Parathyroid adenoma (tissue), 2 donors: ENCODE measurements at regions not wholly inside any gene's neighbourhood (a gene's known extent, or its start where the extent isn't known, plus 50 kb on each side); places are given as distances from the start of the nearest gene placed in this dataset.

Experiments
- H2AFZ ChIP-seq: fragments of 300-600 bp; sonication (generic); one replicate; pipeline ENCODE4 v1.7.0; 2017; ENCODE audit warnings: antibody characterized with exemption, mild to moderate bottlenecking
- H3K27ac ChIP-seq: fragments of 300-600 bp; sonication (generic); one replicate; pipeline ENCODE4 v1.7.0; 2017
- H3K27me3 ChIP-seq: fragments of 300-600 bp; sonication (generic); one replicate; pipeline ENCODE4 v1.7.0; 2017; ENCODE audit warnings: low read length; ENCODE audit not compliant: control insufficient read depth, insufficient read depth
- H3K36me3 ChIP-seq: fragments of 300-600 bp; sonication (generic); one replicate; pipeline ENCODE4 v1.7.0; 2017; ENCODE audit warnings: low read length; ENCODE audit not compliant: control insufficient read depth, insufficient read depth
- H3K4me1 ChIP-seq: fragments of 300-600 bp; sonication (generic); one replicate; pipeline ENCODE4 v1.7.0; 2017; ENCODE audit warnings: control low read depth
- H3K4me2 ChIP-seq: fragments of 300-600 bp; sonication (generic); one replicate; pipeline ENCODE4 v1.7.0; 2017; ENCODE audit warnings: low read length
- H3K4me3 ChIP-seq: fragments of 300-600 bp; sonication (generic); one replicate; pipeline ENCODE4 v1.7.0; 2017; ENCODE audit warnings: low read depth, low read length
- H3K79me2 ChIP-seq: fragments of 300-600 bp; sonication (generic); one replicate; pipeline ENCODE4 v1.7.0; 2017; ENCODE audit warnings: control low read depth
- H3K9ac ChIP-seq: fragments of 300-600 bp; sonication (generic); one replicate; pipeline ENCODE4 v1.7.0; 2017; ENCODE audit warnings: mild to moderate bottlenecking
- H3K9me3 ChIP-seq: fragments of 300-600 bp; sonication (generic); one replicate; pipeline ENCODE4 v1.7.0; 2017; ENCODE audit warnings: low read length; ENCODE audit not compliant: control insufficient read depth
- TF ChIP-seq, protein P1 (sequence below): fragments of 300-600 bp; sonication (generic); IDR thresholded peaks from one replicate; pipeline ENCODE4 v1.7.0; 2017; ENCODE audit warnings: antibody characterized with exemption, mild to moderate bottlenecking
- donor health status: primary hyperparathyroidism.

DNA sequence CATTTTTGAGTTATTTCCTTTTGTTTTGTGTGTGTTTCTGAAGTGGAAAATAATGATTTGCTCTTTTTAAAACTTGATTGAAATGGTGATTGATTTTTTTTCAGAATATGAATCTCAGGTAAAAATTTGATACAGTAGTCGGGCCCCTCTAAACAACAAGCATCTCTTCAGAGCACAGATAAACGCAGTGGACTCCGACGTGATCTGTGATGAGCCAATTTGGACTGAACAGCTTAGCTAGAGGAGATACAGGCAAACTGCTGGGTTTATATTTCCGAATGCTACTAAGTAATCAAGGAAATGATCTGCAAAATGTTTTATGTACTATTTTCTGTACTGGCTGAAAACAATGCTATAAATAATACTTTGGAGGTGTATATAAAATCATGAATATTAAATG lies 705.7 kb upstream of the RGS18 start:
- TF ChIP-seq, protein P1, sequence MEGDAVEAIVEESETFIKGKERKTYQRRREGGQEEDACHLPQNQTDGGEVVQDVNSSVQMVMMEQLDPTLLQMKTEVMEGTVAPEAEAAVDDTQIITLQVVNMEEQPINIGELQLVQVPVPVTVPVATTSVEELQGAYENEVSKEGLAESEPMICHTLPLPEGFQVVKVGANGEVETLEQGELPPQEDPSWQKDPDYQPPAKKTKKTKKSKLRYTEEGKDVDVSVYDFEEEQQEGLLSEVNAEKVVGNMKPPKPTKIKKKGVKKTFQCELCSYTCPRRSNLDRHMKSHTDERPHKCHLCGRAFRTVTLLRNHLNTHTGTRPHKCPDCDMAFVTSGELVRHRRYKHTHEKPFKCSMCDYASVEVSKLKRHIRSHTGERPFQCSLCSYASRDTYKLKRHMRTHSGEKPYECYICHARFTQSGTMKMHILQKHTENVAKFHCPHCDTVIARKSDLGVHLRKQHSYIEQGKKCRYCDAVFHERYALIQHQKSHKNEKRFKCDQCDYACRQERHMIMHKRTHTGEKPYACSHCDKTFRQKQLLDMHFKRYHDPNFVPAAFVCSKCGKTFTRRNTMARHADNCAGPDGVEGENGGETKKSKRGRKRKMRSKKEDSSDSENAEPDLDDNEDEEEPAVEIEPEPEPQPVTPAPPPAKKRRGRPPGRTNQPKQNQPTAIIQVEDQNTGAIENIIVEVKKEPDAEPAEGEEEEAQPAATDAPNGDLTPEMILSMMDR, result no peak
- H3K9ac ChIP-seq, result no peak overlapping the region
- H3K36me3 ChIP-seq, result no peaks in the 10 kb centered on the region
- no peaks in the 10 kb centered on the region for H3K27me3 ChIP-seq
- H2AFZ ChIP-seq, result no peak overlapping the region
- no peaks in the 10 kb centered on the region for H3K9me3 ChIP-seq
- H3K79me2 ChIP-seq, result no peaks in the 10 kb centered on the region
- H3K4me1 ChIP-seq, result no peaks in the 10 kb centered on the region
- no peak overlapping the region for H3K27ac ChIP-seq
- H3K4me3 ChIP-seq, result no peak overlapping the region
- H3K4me2 ChIP-seq, result no peak overlapping the region

DNA sequence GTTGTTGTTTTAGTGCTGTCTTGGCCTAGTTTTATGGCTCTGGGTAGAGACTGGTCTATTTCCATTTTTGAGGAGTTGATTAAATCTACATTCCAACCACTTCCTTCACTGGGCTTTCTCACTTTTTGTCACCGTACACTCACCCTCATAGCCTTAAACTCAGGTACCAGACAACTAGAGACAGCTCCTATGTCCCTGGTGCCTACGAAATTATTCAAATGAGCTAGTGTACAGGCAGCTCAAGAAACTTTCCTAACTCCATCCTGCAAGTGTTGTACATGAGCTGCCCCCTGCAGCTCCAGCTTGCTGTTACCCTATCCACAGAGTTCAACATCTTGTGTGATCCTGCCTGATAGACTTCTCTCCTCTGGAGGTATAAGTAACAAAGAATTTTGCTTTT lies 704.8 kb upstream of the RGS18 start:
- Histone ChIP-seq H3K9ac (no peak overlapping the region), H3K27me3 (no peaks in the 10 kb centered on the region), H3K36me3 (no peaks in the 10 kb centered on the region), H3K4me2 (no peak overlapping the region), H3K79me2 (no peaks in the 10 kb centered on the region), H3K9me3 (no peaks in the 10 kb centered on the region), H3K4me3 (no peak overlapping the region), H3K27ac (no peak overlapping the region), H3K4me1 (no peaks in the 10 kb centered on the region), H2AFZ (no peak overlapping the region)
- TF ChIP-seq, protein P1, result no peak

DNA sequence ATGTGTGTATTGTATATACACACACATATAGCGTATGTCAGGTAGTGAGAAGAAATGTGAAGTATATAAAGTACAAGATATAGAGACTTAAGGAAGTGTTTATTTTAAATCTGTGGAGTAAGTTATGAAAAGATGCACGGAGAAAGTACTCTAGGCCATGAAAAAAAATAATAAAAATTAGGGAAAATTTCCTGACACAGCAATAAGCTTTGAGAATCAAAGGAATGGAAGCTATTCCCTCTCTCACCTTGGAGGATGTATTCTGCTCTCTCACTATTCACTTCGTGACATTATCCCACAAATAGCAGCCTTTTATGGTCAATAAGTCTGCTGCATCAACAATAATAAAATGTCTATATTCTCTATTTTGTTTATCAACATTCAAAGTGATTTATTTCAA lies 700.4 kb upstream of the RGS18 start:
- TF ChIP-seq, protein P1, result no peak
- Histone ChIP-seq H3K9ac (no peak overlapping the region), H3K9me3 (no peaks in the 10 kb centered on the region), H2AFZ (no peak overlapping the region), H3K79me2 (no peaks in the 10 kb centered on the region), H3K4me2 (no peak overlapping the region), H3K27me3 (no peaks in the 10 kb centered on the region), H3K4me1 (no peaks in the 10 kb centered on the region), H3K4me3 (no peak overlapping the region), H3K36me3 (no peaks in the 10 kb centered on the region), H3K27ac (no peak overlapping the region)

DNA sequence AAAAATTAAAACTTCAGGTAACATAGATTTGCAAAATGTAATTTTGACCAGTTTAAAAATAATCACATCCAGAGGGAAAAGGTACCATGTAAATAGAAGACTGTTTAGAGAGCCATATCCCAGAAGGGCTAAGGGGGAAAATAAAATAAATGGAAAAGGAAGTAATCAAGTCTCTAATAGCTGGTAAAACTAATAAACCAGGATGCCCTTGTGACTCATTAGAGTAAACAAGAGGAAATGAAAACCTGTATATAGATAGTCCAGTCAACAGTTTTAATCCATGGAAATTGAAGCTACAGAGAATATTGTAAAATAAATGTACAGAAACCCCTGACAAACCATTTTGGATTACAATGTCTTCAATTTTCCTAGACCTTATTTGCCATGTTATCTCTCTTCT lies 698.0 kb upstream of the RGS18 start:
- no peak overlapping the region for H2AFZ ChIP-seq
- H3K27ac ChIP-seq, result no peak overlapping the region
- no peak overlapping the region for H3K4me3 ChIP-seq
- no peaks in the 10 kb centered on the region for H3K4me1 ChIP-seq
- H3K9me3 ChIP-seq, result no peaks in the 10 kb centered on the region
- TF ChIP-seq, protein P1, result no peak
- H3K79me2 ChIP-seq, result no peaks in the 10 kb centered on the region
- H3K36me3 ChIP-seq, result no peaks in the 10 kb centered on the region
- H3K27me3 ChIP-seq, result no peaks in the 10 kb centered on the region
- H3K4me2 ChIP-seq, result no peak overlapping the region
- no peak overlapping the region for H3K9ac ChIP-seq

DNA sequence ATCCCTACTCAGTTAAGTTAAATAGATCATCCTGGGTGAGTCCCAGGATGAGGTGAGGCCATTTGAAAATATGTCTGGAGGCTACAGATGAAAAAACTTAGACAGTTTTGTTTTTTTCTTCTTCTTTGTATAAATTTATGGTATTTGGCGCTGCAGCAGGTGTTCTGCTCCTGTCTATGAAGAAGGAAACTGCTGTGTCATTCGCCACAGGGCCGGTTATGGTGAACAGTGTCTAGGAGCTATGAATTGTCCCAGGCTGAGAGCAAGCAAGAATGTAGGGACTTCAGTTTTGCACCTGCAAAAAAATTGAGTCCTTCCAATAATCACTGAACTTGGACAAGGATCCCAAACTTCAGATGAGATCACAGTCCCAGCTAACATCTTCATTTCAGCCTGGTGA lies 674.3 kb upstream of the RGS18 start:
- TF ChIP-seq, protein P1, result no peak
- H3K79me2 ChIP-seq, result no peaks in the 10 kb centered on the region

More for the DNA sequence above, 674.3 kb upstream of the RGS18 start:
- Histone ChIP-seq H3K27me3 (no peaks in the 10 kb centered on the region), H3K9ac (no peak overlapping the region), H3K9me3 (peaks cover 3% of the 10 kb centered on the region), H3K36me3 (no peaks in the 10 kb centered on the region), H2AFZ (no peak overlapping the region), H3K4me3 (no peak overlapping the region), H3K27ac (no peak overlapping the region), H3K4me1 (no peaks in the 10 kb centered on the region), H3K4me2 (no peak overlapping the region)
